CD4-positive, alpha-beta memory T cell (primary cell): ENCODE measurements at regions not wholly inside any gene's neighbourhood (a gene's known extent, or its start where the extent isn't known, plus 50 kb on each side); places are given as distances from the start of the nearest gene placed in this dataset.

Source experiments
- CTCF ChIA-PET: fragments of 350-600 bp; sonication (Branson Sonifier 250); formaldehyde crosslinking; loops from one replicate; lab custom pipeline; 2021; ENCODE audit warnings: inconsistent platforms; ENCODE audit not compliant: partially characterized antibody; lab: Charles Lee
- POLR2A ChIA-PET: fragments of 350-600 bp; sonication (Branson Sonifier 250); formaldehyde crosslinking; loops from one replicate; lab custom pipeline; 2021; ENCODE audit not compliant: partially characterized antibody; lab: Charles Lee
- DNase-seq, 5 donors: peaks; one replicate each; pipeline versions ENCODE4 v3.0.0 to v3.0.0-alpha.2; 2020 to 2022; ENCODE audit warnings: mixed read lengths in 1 of 5
- H3K27ac ChIP-seq: one replicate; pipeline ENCODE4 v1.7.0; 2013; ENCODE audit warnings: low read depth, low read length
- H3K27me3 ChIP-seq: 2 replicates; pipeline ENCODE4 v1.7.0; 2013; ENCODE audit warnings: mild to moderate bottlenecking, low read length, moderate library complexity; ENCODE audit not compliant: insufficient read depth
- H3K36me3 ChIP-seq: 2 replicates; pipeline ENCODE4 v1.7.0; 2013; ENCODE audit warnings: mild to moderate bottlenecking, low read length, moderate library complexity; ENCODE audit not compliant: insufficient read depth
- H3K4me1 ChIP-seq: 2 replicates; pipeline ENCODE4 v1.7.0; 2013; ENCODE audit warnings: mild to moderate bottlenecking, low read length, moderate library complexity; ENCODE audit not compliant: insufficient read depth
- H3K4me3 ChIP-seq, 2 donors: one replicate each; pipeline ENCODE4 v1.7.0; 2013; ENCODE audit warnings: low read length in 2 of 2, mild to moderate bottlenecking in 1 of 2
- H3K9me3 ChIP-seq, 2 donors: one replicate each; pipeline ENCODE4 v1.7.0; 2013; ENCODE audit warnings: low read length in 2 of 2, control low read depth in 1 of 2; ENCODE audit not compliant: control insufficient read depth in 1 of 2
- H3K27ac Mint-ChIP-seq, 7 donors: one replicate each; pipeline ENCODE4 v1.8.0; 2020 to 2021; ENCODE audit warnings: mixed read lengths in 7 of 7, mild to moderate bottlenecking in 6 of 7, inconsistent platforms in 3 of 7, moderate library complexity in 3 of 7
- H3K27me3 Mint-ChIP-seq, 2 donors: one replicate each; pipeline ENCODE4 v1.8.0; 2020 to 2021; ENCODE audit warnings: mixed read lengths in 2 of 2
- H3K36me3 Mint-ChIP-seq, 2 donors: one replicate each; pipeline ENCODE4 v1.8.0; 2020 to 2021; ENCODE audit warnings: mixed read lengths in 2 of 2, inconsistent platforms in 1 of 2, mild to moderate bottlenecking in 1 of 2
- H3K4me1 Mint-ChIP-seq, 4 donors: one replicate each; pipeline ENCODE4 v1.8.0; 2020 to 2021; ENCODE audit warnings: mixed read lengths in 4 of 4, mild to moderate bottlenecking in 1 of 4
- H3K4me3 Mint-ChIP-seq, 8 donors: one replicate each; pipeline ENCODE4 v1.8.0; 2020 to 2021; ENCODE audit warnings: mixed read lengths in 8 of 8, mild to moderate bottlenecking in 7 of 8, moderate library complexity in 6 of 8, inconsistent platforms in 3 of 8
- H3K9me3 Mint-ChIP-seq, 8 donors: one replicate each; pipeline ENCODE4 v1.8.0; 2020 to 2021; ENCODE audit warnings: mixed read lengths in 8 of 8, mild to moderate bottlenecking in 5 of 8, inconsistent platforms in 3 of 8, moderate library complexity in 1 of 8
- intact Hi-C: fragments of 100-400 bp; cut with micrococcal nuclease; formaldehyde crosslinking; loops from one replicate; pipeline ENCODE4 v1.15.1; 2023

- intact Hi-C loops = no loop called here
- no peaks in the 10 kb centered on the region for H3K4me1 ChIP-seq
- H3K27ac ChIP-seq = no peak overlapping the region
- H3K9me3 ChIP-seq = no peaks in the 10 kb centered on the region
- no peaks in the 10 kb centered on the region for H3K36me3 ChIP-seq
- Mint-ChIP-seq H3K9me3 (peaks cover 0 to 7% (median 0%) of the 10 kb centered on the region in 8 donors), H3K4me3 (no peak overlapping the region), H3K36me3 (no peaks in the 10 kb centered on the region), H3K4me1 (no peaks in the 10 kb centered on the region), H3K27me3 (no peaks in the 10 kb centered on the region), H3K27ac (no peak overlapping the region)
- no peak overlapping the region for H3K4me3 ChIP-seq
- CTCF ChIA-PET = no interaction called here
- DNase-seq = no peak
- POLR2A ChIA-PET = no interaction called here
- H3K27me3 ChIP-seq = no peaks in the 10 kb centered on the region
Measured at GRCh38 chr1:218817691-218818465, 355.8 kb upstream of the LYPLAL1 start.

- Mint-ChIP-seq H3K36me3 (no peaks in the 10 kb centered on the region), H3K27ac (no peak overlapping the region), H3K9me3 (peaks cover 0 to 6% (median 3%) of the 10 kb centered on the region in 8 donors), H3K4me1 (no peaks in the 10 kb centered on the region), H3K27me3 (no peaks in the 10 kb centered on the region), H3K4me3 (no peak overlapping the region)
- Histone ChIP-seq H3K4me1 (no peaks in the 10 kb centered on the region), H3K4me3 (no peak overlapping the region), H3K27me3 (no peaks in the 10 kb centered on the region), H3K36me3 (no peaks in the 10 kb centered on the region), H3K9me3 (no peaks in the 10 kb centered on the region), H3K27ac (no peak overlapping the region)
- intact Hi-C loops = no loop called here
- DNase-seq = no peak
- ChIA-PET CTCF (no interaction called here), POLR2A (no interaction called here)
Measured at GRCh38 chr1:218823291-218823900, 350.3 kb upstream of the LYPLAL1 start.

GRCh38 chr1:218827486-218827885 is 346.2 kb upstream of the LYPLAL1 start:
- intact Hi-C loops = no loop called here
- H3K27ac Mint-ChIP-seq = no peak overlapping the region
- no peak overlapping the region for H3K4me3 Mint-ChIP-seq
- no peak overlapping the region for H3K27ac ChIP-seq
- peaks cover 0 to 6% (median 2%) of the 10 kb centered on the region in 8 donors for H3K9me3 Mint-ChIP-seq
- DNase-seq = no peak
- no peaks in the 10 kb centered on the region for H3K27me3 Mint-ChIP-seq
- H3K4me3 ChIP-seq = no peak overlapping the region
- ChIA-PET CTCF (no interaction called here), POLR2A (no interaction called here)
- no peaks in the 10 kb centered on the region for H3K4me1 Mint-ChIP-seq
- H3K9me3 ChIP-seq = no peaks in the 10 kb centered on the region
- no peaks in the 10 kb centered on the region for H3K4me1 ChIP-seq
- no peaks in the 10 kb centered on the region for H3K36me3 Mint-ChIP-seq
- no peaks in the 10 kb centered on the region for H3K36me3 ChIP-seq
- no peaks in the 10 kb centered on the region for H3K27me3 ChIP-seq

- ChIA-PET POLR2A (no interaction called here), CTCF (no interaction called here)
- no peaks in the 10 kb centered on the region for H3K4me1 ChIP-seq
- H3K27ac ChIP-seq = no peak overlapping the region
- Mint-ChIP-seq H3K4me3 (no peak overlapping the region), H3K27me3 (no peaks in the 10 kb centered on the region), H3K4me1 (no peaks in the 10 kb centered on the region), H3K36me3 (no peaks in the 10 kb centered on the region), H3K9me3 (peaks cover 0 to 6% (median 2%) of the 10 kb centered on the region in 8 donors), H3K27ac (no peak overlapping the region)
- H3K4me3 ChIP-seq = no peak overlapping the region
- no peak for DNase-seq
- intact Hi-C loops = no loop called here
- H3K27me3 ChIP-seq = no peaks in the 10 kb centered on the region
- no peaks in the 10 kb centered on the region for H3K36me3 ChIP-seq
- H3K9me3 ChIP-seq = no peaks in the 10 kb centered on the region
Measured at GRCh38 chr1:218828125-218828650, 345.5 kb upstream of the LYPLAL1 start.

GRCh38 chr1:218829097-218829496 is 344.6 kb upstream of the LYPLAL1 start:
- Histone ChIP-seq H3K27me3 (no peaks in the 10 kb centered on the region), H3K4me1 (no peaks in the 10 kb centered on the region), H3K9me3 (no peaks in the 10 kb centered on the region), H3K36me3 (no peaks in the 10 kb centered on the region), H3K27ac (no peak overlapping the region), H3K4me3 (no peak overlapping the region)
- peaks cover 0 to 6% (median 1%) of the 10 kb centered on the region in 8 donors for H3K9me3 Mint-ChIP-seq
- H3K27me3 Mint-ChIP-seq = no peaks in the 10 kb centered on the region
- H3K4me1 Mint-ChIP-seq = no peaks in the 10 kb centered on the region
- intact Hi-C loops = no loop called here
- ChIA-PET CTCF (no interaction called here), POLR2A (no interaction called here)
- H3K4me3 Mint-ChIP-seq = no peak overlapping the region
- no peaks in the 10 kb centered on the region for H3K36me3 Mint-ChIP-seq
- no peak overlapping the region for H3K27ac Mint-ChIP-seq
- DNase-seq = no peak

- Mint-ChIP-seq H3K9me3 (peaks cover 2 to 7% (median 4%) of the 10 kb centered on the region in 8 donors), H3K36me3 (no peaks in the 10 kb centered on the region), H3K4me3 (no peak overlapping the region), H3K4me1 (no peaks in the 10 kb centered on the region), H3K27ac (no peak overlapping the region), H3K27me3 (no peaks in the 10 kb centered on the region)
- POLR2A ChIA-PET = no interaction called here
- Histone ChIP-seq H3K4me3 (no peak overlapping the region), H3K9me3 (no peaks in the 10 kb centered on the region), H3K4me1 (no peaks in the 10 kb centered on the region), H3K36me3 (no peaks in the 10 kb centered on the region), H3K27ac (no peak overlapping the region), H3K27me3 (no peaks in the 10 kb centered on the region)
- intact Hi-C loops = no loop called here
- no peak for DNase-seq
- CTCF ChIA-PET = no interaction called here
Measured at GRCh38 chr1:218835609-218836008, 338.1 kb upstream of the LYPLAL1 start.

- Histone ChIP-seq H3K36me3 (no peaks in the 10 kb centered on the region), H3K27ac (no peak overlapping the region), H3K9me3 (no peaks in the 10 kb centered on the region), H3K4me3 (no peak overlapping the region), H3K27me3 (no peaks in the 10 kb centered on the region), H3K4me1 (no peaks in the 10 kb centered on the region)
- ChIA-PET CTCF (no interaction called here), POLR2A (no interaction called here)
- intact Hi-C loops = no loop called here
- Mint-ChIP-seq H3K9me3 (peaks cover 2 to 12% (median 4%) of the 10 kb centered on the region in 8 donors), H3K27ac (no peak overlapping the region), H3K27me3 (no peaks in the 10 kb centered on the region), H3K4me1 (no peaks in the 10 kb centered on the region), H3K36me3 (no peaks in the 10 kb centered on the region), H3K4me3 (no peak overlapping the region)
- no peak for DNase-seq
Measured at GRCh38 chr1:218836264-218836663, 337.4 kb upstream of the LYPLAL1 start.
